Thoracic aorta (tissue), 2 donors: ENCODE measurements at regions not wholly inside any gene's neighbourhood (a gene's known extent, or its start where the extent isn't known, plus 50 kb on each side); places are given as distances from the start of the nearest gene placed in this dataset.

Experiments
- ATAC-seq: fragments of 150-250 bp; one replicate; pipeline ENCODE4 v1.8.0; 2017; ENCODE audit warnings: low read depth; ENCODE audit not compliant: insufficient number of reproducible peaks, low FRiP score
- DNase-seq: peaks from one replicate; pipeline ENCODE4 v3.0.0-alpha.2; 2020; ENCODE audit warnings: low spot score
- H3K27ac ChIP-seq, 2 donors: fragments of 200-600 bp; sonication (generic); 1 replicate in 1 of 2; 2 replicates in 1 of 2; pipeline ENCODE4 v1.5.1; 2016; ENCODE audit warnings: mild to moderate bottlenecking in 2 of 2, moderate library complexity in 2 of 2
- H3K27me3 ChIP-seq: fragments of 200-600 bp; sonication (generic); replicated peaks from 2 replicates; pipeline ENCODE4 v1.6.0; 2016; ENCODE audit warnings: mild to moderate bottlenecking; ENCODE audit not compliant: insufficient read depth
- H3K36me3 ChIP-seq: fragments of 200-600 bp; sonication (generic); one replicate; pipeline ENCODE4 v1.5.1; 2016
- H3K4me1 ChIP-seq, 2 donors: fragments of 200-600 bp; sonication (generic); 1 replicate in 1 of 2; 2 replicates in 1 of 2; pipeline versions ENCODE4 v1.5.1 to v1.6.0; 2016; ENCODE audit warnings: low read depth in 2 of 2, mild to moderate bottlenecking in 1 of 2; ENCODE audit not compliant: control insufficient read depth in 1 of 2
- H3K4me3 ChIP-seq: fragments of 200-600 bp; sonication (generic); 2 replicates; pipeline ENCODE4 v1.5.1; 2016; ENCODE audit warnings: mild to moderate bottlenecking
- H3K9me3 ChIP-seq: fragments of 200-600 bp; sonication (generic); 2 replicates; pipeline ENCODE4 v1.5.1; 2016
- CTCF ChIP-seq: fragments of 200-600 bp; sonication (generic); IDR thresholded peaks from one replicate; pipeline ENCODE4 v1.5.1; 2019; ENCODE audit warnings: antibody characterized with exemption

GRCh38 chr12:107844312-107844921 lies 69.9 kb downstream of the ASCL4 start:
- Histone ChIP-seq H3K4me1 (peaks cover 3 to 17% of the 10 kb centered on the region in 2 donors), H3K27me3 (no peaks in the 10 kb centered on the region), H3K9me3 (no peaks in the 10 kb centered on the region), H3K27ac (no peak overlapping the region), H3K4me3 (peak overlapping the region; percentile 62), H3K36me3 (no peaks in the 10 kb centered on the region)
- TF ChIP-seq CTCF = no peak
- no peak for ATAC-seq
- no peak for DNase-seq

GRCh38 chr12:107845226-107845979 lies 70.9 kb downstream of the ASCL4 start:
- H3K4me1 ChIP-seq = peaks cover 3 to 17% of the 10 kb centered on the region in 2 donors
- TF ChIP-seq CTCF = no peak
- H3K9me3 ChIP-seq = no peaks in the 10 kb centered on the region
- no peaks in the 10 kb centered on the region for H3K27me3 ChIP-seq
- H3K36me3 ChIP-seq = no peaks in the 10 kb centered on the region
- H3K4me3 ChIP-seq = no peak overlapping the region
- H3K27ac ChIP-seq = no peak overlapping the region
- ATAC-seq (no peak), DNase-seq (no peak)

GRCh38 chr12:107845980-107846659 lies 71.6 kb downstream of the ASCL4 start:
- Histone ChIP-seq H3K9me3 (no peaks in the 10 kb centered on the region), H3K4me3 (no peak overlapping the region), H3K36me3 (no peaks in the 10 kb centered on the region), H3K27me3 (no peaks in the 10 kb centered on the region), H3K27ac (no peak overlapping the region), H3K4me1 (peaks cover 3 to 17% of the 10 kb centered on the region in 2 donors)
- TF ChIP-seq CTCF = no peak
- no peak for ATAC-seq
- DNase-seq = no peak

- no peak for DNase-seq
- Histone ChIP-seq H3K27me3 (no peaks in the 10 kb centered on the region), H3K4me3 (no peak overlapping the region), H3K9me3 (no peaks in the 10 kb centered on the region), H3K27ac (no peak overlapping the region), H3K36me3 (no peaks in the 10 kb centered on the region), H3K4me1 (peaks cover 3 to 17% of the 10 kb centered on the region in 2 donors)
- TF ChIP-seq CTCF = no peak
- no peak for ATAC-seq
Measured at GRCh38 chr12:107847430-107847829, 72.9 kb downstream of the ASCL4 start.

- Histone ChIP-seq H3K36me3 (no peaks in the 10 kb centered on the region), H3K9me3 (no peaks in the 10 kb centered on the region), H3K27me3 (no peaks in the 10 kb centered on the region), H3K4me1 (peaks cover 3 to 17% of the 10 kb centered on the region in 2 donors), H3K27ac (no peak overlapping the region), H3K4me3 (no peak overlapping the region)
- no peak for DNase-seq
- TF ChIP-seq CTCF = no peak
- ATAC-seq = no peak
Measured at GRCh38 chr12:107847830-107848229, 73.3 kb downstream of the ASCL4 start.
